Stimulated activated CD4-positive, alpha-beta T cell treated with anti-CD3 and anti-CD28 coated beads, Interleukin-12 subunit alpha, Interleukin-12 subunit beta, amount 100 ng/mL, for 48 hours (primary cell): ENCODE measurements at regions not wholly inside any gene's neighbourhood (a gene's known extent, or its start where the extent isn't known, plus 50 kb on each side); places are given as distances from the start of the nearest gene placed in this dataset.
"Not testable (repeated sequence)": the region's sequence is repeated elsewhere in the genome, so short reads cannot be mapped to it uniquely, and the experiment has no call there.

ENCODE experiments used
- DNase-seq, 3 donors: peaks; one replicate each; pipeline ENCODE4 v3.0.0-alpha.2; 2020; ENCODE audit warnings: low read depth in 2 of 3, low spot score in 1 of 3

GRCh38 chr15:95626501-95627361 lies 703.8 kb upstream of the NR2F2 start:
- DNase-seq: no peak

- no peak for DNase-seq
Observed at GRCh38 chr15:95629503-95630168, 700.9 kb upstream of the NR2F2 start.

GRCh38 chr15:95630683-95631082 lies 699.8 kb upstream of the NR2F2 start:
- DNase-seq: no peak

- DNase-seq: no peak
Observed at GRCh38 chr15:95635666-95636065, 694.8 kb upstream of the NR2F2 start.

- no peak for DNase-seq
Observed at GRCh38 chr15:95636107-95636506, 694.4 kb upstream of the NR2F2 start.

- DNase-seq: not testable (repeated sequence)
Observed at GRCh38 chr15:95637234-95637633, 693.3 kb upstream of the NR2F2 start.

GRCh38 chr15:95639208-95639607 lies 691.3 kb upstream of the NR2F2 start:
- no peak for DNase-seq

- DNase-seq: no peak
Observed at GRCh38 chr15:95644100-95644875, 686.2 kb upstream of the NR2F2 start.

- no peak for DNase-seq
Observed at GRCh38 chr15:95645791-95646338, 684.6 kb upstream of the NR2F2 start.

GRCh38 chr15:95646484-95647273 lies 683.8 kb upstream of the NR2F2 start:
- DNase-seq: no peak

GRCh38 chr15:95647531-95648277 lies 682.8 kb upstream of the NR2F2 start:
- DNase-seq: no peak

- no peak for DNase-seq
Observed at GRCh38 chr15:95653361-95653805, 677.1 kb upstream of the NR2F2 start.

GRCh38 chr15:95655089-95655607 lies 675.4 kb upstream of the NR2F2 start:
- no peak for DNase-seq

GRCh38 chr15:95656595-95656994 lies 673.9 kb upstream of the NR2F2 start:
- no peak for DNase-seq

- no peak for DNase-seq
Observed at GRCh38 chr15:95658799-95659198, 671.7 kb upstream of the NR2F2 start.

- DNase-seq: no peak
Observed at GRCh38 chr15:95659656-95660055, 670.8 kb upstream of the NR2F2 start.

- DNase-seq: no peak
Observed at GRCh38 chr15:95662638-95663037, 667.9 kb upstream of the NR2F2 start.

GRCh38 chr15:95663156-95664100 lies 667.1 kb upstream of the NR2F2 start:
- DNase-seq: no peak

GRCh38 chr15:95664450-95664849 lies 666.0 kb upstream of the NR2F2 start:
- DNase-seq: no peak
